Stimulated activated CD8-positive, alpha-beta memory T cell treated with anti-CD3 and anti-CD28 coated beads, Interleukin-4, amount 100 ng/mL, for 48 hours (primary cell): ENCODE measurements at regions not wholly inside any gene's neighbourhood (a gene's known extent, or its start where the extent isn't known, plus 50 kb on each side); places are given as distances from the start of the nearest gene placed in this dataset.
"Not testable (repeated sequence)": the region's sequence is repeated elsewhere in the genome, so short reads cannot be mapped to it uniquely, and the experiment has no call there.

Experiments used
- DNase-seq: peaks from one replicate; pipeline ENCODE4 v3.0.0-alpha.2; 2020

- no peak for DNase-seq
Measured at GRCh38 chr21:35178098-35178497, 129.0 kb upstream of the RUNX1 start.

DNA sequence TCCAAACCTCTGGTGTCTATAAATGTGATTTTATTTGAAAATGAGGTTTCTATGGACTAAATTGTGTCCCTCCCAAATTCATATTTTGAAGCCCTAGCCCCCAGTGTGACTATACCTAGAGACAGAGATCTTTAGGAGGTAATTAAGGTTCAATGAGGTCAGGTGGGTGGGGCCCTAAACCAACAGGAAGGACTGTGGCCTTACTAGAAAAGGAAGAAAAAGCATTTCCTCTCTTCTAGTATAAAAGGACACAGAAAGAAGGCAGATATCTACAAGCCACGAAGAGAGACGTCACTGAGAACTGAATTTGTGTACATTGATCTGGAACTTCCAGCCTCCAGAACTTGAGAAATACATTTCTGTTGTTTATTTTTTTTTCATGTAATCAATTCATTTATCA, 123.1 kb upstream of the RUNX1 start:
- no peak for DNase-seq

DNA sequence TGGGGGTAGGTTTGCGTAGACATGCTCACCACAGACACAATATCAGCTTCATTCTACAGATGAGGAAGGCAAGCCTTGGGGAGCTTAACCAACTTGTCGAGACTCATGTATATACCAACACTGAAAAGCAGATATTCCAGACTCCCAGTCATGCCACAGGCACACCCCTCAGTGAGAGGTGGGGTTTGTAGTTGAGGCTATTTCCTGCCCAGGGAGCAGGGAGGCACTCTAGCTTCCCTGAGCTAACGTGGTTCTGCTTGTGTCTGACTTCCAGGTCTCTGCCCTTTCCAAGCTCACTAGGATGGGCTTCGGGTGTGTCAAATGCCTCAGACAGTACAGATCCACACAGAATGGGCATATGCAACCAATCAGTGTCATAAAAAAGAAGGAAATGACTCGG, 122.3 kb upstream of the RUNX1 start:
- no peak for DNase-seq

GRCh38 chr21:35170818-35171217, 121.7 kb upstream of the RUNX1 start:
- DNase-seq, result no peak

- no peak for DNase-seq
Measured at GRCh38 chr21:35170244-35170643, 121.1 kb upstream of the RUNX1 start.

GRCh38 chr21:35169574-35169973, 120.5 kb upstream of the RUNX1 start:
- DNase-seq, result no peak

GRCh38 chr21:35168735-35169134, 119.6 kb upstream of the RUNX1 start:
- no peak for DNase-seq

DNA sequence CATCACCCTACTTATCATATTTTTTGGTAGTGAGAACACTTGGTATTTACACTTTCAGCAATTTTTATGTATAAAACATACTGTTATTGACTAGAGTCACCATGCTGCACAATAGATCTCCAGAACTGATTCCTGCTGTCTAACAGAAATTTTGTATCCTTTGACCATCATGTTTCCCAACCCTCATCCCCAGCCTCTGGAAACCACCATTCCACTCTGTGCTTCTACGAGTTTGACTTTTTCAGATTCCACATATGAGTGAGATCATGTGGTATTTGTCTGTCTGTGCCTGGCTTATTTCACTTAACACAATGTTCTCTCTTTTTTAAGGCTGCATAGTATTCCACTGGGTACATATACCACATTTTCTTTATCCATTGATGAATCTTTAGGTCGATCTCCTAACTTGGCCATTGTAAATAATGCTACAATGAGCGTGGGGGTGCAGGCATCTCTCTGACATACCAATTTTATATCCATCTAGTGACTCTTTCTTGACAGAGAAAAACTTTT, 115.9 kb upstream of the RUNX1 start:
- no peak for DNase-seq

- DNase-seq, result no peak
Measured at GRCh38 chr21:35164380-35164779, 115.3 kb upstream of the RUNX1 start.

DNA sequence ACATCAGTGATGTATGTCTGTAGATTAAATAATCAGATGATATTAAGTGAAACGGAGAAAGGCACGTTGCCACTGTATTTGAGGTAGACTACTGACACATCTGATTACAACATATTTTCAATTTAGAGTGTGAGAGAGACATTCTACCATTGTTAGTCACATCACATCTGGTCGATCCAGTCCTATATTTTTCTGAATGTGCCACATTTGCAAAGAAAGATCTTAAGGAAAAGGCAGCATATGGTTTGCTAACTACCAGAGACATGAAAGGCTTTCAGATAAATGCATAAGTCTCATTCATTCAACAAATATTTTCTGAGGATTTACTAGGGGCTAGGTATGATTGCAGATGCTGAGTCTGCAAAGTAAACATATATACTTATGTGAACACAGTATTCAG, 114.3 kb upstream of the RUNX1 start:
- no peak for DNase-seq

DNA sequence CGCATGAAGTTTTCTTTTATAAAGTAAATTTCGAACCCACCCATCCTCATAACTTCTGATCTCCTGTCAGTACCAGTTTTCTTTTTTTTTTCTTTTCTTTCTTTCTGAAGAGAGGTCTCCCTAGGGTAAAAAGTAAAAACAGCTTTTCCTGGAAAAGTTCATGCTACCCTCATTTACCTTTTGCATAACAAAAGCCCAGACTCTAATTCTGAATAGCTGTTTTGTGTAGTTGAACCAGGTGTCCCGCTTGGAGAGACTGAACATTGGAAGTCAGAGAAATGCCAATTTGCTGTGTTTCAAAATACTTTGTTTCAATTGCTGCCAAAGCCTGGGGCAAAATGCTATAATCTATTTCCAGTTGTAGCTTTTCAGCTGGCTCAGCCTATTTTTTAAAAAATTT, 113.7 kb upstream of the RUNX1 start:
- no peak for DNase-seq

GRCh38 chr21:35159881-35160280, 110.8 kb upstream of the RUNX1 start:
- DNase-seq, result no peak

GRCh38 chr21:35157374-35157773, 108.3 kb upstream of the RUNX1 start:
- not testable (repeated sequence) for DNase-seq

- DNase-seq, result no peak
Measured at GRCh38 chr21:35156293-35157278, 107.5 kb upstream of the RUNX1 start.

- no peak for DNase-seq
Measured at GRCh38 chr21:35154788-35155187, 105.7 kb upstream of the RUNX1 start.

GRCh38 chr21:35153671-35154070, 104.6 kb upstream of the RUNX1 start:
- no peak for DNase-seq

GRCh38 chr21:35150562-35151226, 101.6 kb upstream of the RUNX1 start:
- DNase-seq, result no peak

DNA sequence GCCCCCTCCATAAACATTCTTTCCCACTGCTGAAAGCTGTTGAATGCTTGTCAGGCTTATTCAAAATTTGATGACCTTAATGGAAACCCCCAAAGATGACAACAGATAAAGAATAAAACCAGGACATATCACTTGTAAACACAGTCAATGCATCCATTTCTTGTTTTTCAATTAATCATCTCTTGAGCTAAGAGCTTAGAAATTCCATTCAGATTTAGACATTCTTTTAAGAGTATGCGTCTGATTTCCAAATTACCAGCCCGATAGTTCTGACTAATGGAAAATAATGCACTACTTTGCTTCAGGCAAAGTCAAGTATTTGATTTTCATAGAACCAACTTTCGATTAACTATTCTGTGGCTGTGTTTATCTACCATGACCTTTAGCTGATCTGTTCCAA, 100.6 kb upstream of the RUNX1 start:
- DNase-seq, result no peak

DNA sequence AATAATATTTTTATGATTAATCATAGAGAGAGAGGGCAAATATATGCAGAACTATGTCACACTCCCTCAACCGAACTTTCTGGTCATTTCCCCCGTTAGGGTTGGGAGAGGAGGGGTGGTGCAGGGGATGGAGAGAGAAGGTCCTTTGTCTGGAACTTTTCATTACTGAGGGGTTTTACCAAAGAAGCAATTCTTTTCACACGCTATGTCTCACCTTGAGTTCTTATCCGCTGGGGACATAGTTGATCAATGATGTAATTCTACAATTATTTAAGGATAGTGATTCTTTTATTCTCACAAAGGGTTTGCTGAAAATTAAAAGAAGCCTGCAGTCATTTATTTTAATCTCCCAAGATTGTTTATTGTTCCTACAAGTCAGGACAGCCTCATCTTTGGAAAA, 98.3 kb upstream of the RUNX1 start:
- DNase-seq, result no peak

DNA sequence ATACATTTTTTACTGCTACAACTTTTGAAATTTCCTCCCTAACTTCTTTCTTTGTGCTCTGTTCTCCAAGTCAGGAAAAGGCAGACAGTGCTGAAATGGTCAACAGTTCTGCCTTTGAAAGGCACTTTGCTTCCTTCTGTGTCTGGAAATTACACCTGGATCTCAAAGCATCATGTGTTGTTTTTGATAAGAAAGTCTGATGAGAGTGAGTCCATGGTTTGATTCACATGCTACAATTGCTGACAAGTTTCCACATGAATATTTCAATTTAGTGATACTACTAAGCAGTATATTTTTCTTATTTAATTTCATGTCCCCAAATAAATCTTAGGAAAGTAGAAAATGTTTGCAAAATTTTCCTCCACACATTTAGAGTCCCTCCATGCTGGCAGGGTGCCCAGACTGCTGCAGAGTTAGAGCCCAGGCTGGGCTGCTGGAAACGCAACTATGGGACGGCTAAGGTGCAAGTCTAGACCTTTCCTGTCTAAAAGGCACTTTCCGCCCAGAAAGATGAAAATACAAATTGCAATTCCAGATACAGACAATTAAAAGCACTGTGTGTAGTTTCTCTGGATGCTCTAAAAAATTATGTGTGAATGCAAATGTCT, 96.6 kb upstream of the RUNX1 start:
- no peak for DNase-seq

DNA sequence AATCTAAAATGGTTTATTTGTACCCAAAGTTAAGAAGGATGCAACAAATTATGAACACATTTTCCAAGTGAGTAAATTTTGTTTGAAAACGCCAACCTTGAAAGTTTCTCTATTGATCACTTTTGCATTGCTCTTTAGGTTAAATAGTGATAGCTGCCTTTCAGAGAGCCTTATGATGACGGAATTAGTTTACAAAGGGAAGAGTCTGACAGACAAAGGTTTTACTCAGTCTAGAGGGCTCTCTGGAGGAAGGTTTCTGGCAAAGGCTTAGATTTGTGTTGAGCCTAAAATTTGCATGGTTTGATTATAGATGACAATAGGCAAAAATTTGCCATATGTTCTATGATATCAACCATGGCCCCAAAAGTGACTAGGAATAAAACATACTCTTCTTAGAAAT, 95.9 kb upstream of the RUNX1 start:
- no peak for DNase-seq

GRCh38 chr21:35142036-35142815, 93.1 kb upstream of the RUNX1 start:
- DNase-seq, result no peak

DNA sequence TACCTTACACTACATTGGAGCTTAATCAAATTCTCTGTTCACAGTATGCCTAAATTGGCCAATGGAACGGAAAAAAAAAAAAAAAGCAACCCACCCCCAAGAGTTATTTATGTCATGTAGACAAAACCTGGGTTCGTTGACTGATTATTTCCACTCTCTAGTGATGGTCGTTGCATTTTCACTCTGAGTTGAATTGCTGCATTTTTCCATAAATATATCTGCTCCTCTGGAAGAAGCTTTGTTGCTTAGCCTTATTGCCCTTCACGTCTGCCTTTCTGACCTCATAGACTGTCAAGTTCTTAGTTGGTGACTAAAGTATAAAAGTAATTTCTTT, 90.2 kb upstream of the RUNX1 start:
- DNase-seq, result no peak
